ENCODE measurements at regions not wholly inside any gene's neighbourhood (a gene's known extent, or its start where the extent isn't known, plus 50 kb on each side); places are given as distances from the start of the nearest gene placed in this dataset.

DNA sequence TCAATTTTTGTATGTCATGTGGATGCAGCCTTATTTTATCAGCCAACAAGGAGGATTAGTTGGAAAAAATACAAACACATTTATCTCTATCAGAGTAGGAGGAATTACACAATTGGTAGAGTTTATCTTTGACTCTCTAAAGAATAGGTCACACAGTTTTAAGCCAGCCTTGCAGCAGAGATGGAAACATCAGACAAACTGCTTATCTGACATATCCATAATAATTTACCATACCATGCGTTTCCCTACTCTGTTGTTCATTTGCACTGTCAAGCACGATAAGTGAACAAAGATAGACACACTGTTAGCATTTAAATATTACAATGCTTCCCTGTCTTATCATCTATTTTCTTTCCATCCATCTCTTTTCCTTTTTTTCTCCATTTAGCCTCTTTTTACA lies 283.7 kb upstream of the SMIM30 start:
- Histone ChIP-seq H2BK12ac (ENCODE audit: low read length) (no peak overlapping the region), H3K9me3 (ENCODE audit: insufficient read depth, low read depth, low read length) (no peaks in the 10 kb centered on the region), H3K27ac (ENCODE audit: low read depth, low read length) (no peak overlapping the region), H2BK5ac (ENCODE audit: low read depth, low read length, poor library complexity) (no peak overlapping the region), H3K79me2 (ENCODE audit: control insufficient read depth, insufficient read depth, low read length, poor library complexity) (no peaks in the 10 kb centered on the region), H4K91ac (ENCODE audit: low read depth, low read length) (no peak overlapping the region), H3K23ac (ENCODE audit: low read length) (no peak overlapping the region), H3K79me1 (ENCODE audit: low read length) (no peaks in the 10 kb centered on the region), H3K4me2 (ENCODE audit: low read length) (no peak overlapping the region), H2BK120ac (ENCODE audit: insufficient read depth, low read length, poor library complexity) (no peak overlapping the region), H3K4me3 (ENCODE audit: low read depth, low read length) (no peak overlapping the region), H4K8ac (ENCODE audit: low read depth, low read length) (no peak overlapping the region), H3K27me3 (ENCODE audit: insufficient read depth, low read length) (no peaks in the 10 kb centered on the region), H3K4ac (ENCODE audit: low read depth, low read length) (no peak overlapping the region), H3K18ac (ENCODE audit: low read length) (no peak overlapping the region), H4K12ac (ENCODE audit: low read depth, low read length) (no peak overlapping the region), H2AFZ (ENCODE audit: insufficient read depth, low read length, poor library complexity) (no peak overlapping the region), H2AK5ac (ENCODE audit: low read length) (no peak overlapping the region), H3K36me3 (ENCODE audit: control insufficient read depth in 1 of 2, insufficient read depth in 2 of 2, low read length in 2 of 2) (no peaks in the 10 kb centered on the region), H3K14ac (ENCODE audit: low read length) (no peak overlapping the region), H3K4me1 (ENCODE audit: control insufficient read depth in 1 of 2, insufficient read depth in 2 of 2, low read length in 2 of 2) (no peaks in the 10 kb centered on the region), H3K9ac (ENCODE audit: low read length) (no peak overlapping the region)
- no CpG with 5 or more reads among the region's 2 CpGs for WGBS (ENCODE audit: extremely low coverage, insufficient coverage, insufficient read length)
- DNase-seq: no peak

DNA sequence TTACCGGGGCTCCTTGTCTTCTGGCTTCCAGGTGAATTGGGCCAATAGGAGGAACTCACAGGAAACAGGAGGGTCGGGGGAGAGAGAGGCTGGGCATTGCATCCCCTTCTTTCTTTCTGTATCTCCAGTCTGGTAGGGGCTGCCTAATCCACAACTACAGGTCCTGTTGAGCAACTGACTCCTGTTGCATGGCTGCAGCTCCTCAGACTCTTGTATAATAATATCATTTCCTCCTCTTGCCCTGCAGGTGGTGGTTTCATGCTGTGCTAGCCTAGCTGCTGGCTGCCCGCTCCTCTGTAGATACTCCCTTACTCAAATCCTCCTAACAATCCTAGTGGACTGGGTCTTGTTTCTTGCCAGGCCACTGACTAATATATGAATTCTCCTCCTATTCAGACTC lies 276.5 kb upstream of the SMIM30 start:
- Histone ChIP-seq H3K14ac (ENCODE audit: low read length) (no peak overlapping the region), H3K79me2 (ENCODE audit: control insufficient read depth, insufficient read depth, low read length, poor library complexity) (no peaks in the 10 kb centered on the region), H2BK5ac (ENCODE audit: low read depth, low read length, poor library complexity) (no peak overlapping the region), H3K79me1 (ENCODE audit: low read length) (no peaks in the 10 kb centered on the region), H3K4me1 (ENCODE audit: control insufficient read depth in 1 of 2, insufficient read depth in 2 of 2, low read length in 2 of 2) (no peaks in the 10 kb centered on the region), H2BK12ac (ENCODE audit: low read length) (no peak overlapping the region), H3K9ac (ENCODE audit: low read length) (no peak overlapping the region), H3K4me3 (ENCODE audit: low read depth, low read length) (no peak overlapping the region), H3K36me3 (ENCODE audit: control insufficient read depth in 1 of 2, insufficient read depth in 2 of 2, low read length in 2 of 2) (no peaks in the 10 kb centered on the region), H2AFZ (ENCODE audit: insufficient read depth, low read length, poor library complexity) (no peak overlapping the region), H2AK5ac (ENCODE audit: low read length) (no peak overlapping the region), H4K91ac (ENCODE audit: low read depth, low read length) (no peak overlapping the region), H3K18ac (ENCODE audit: low read length) (no peak overlapping the region), H3K27me3 (ENCODE audit: insufficient read depth, low read length) (no peaks in the 10 kb centered on the region), H3K27ac (ENCODE audit: low read depth, low read length) (no peak overlapping the region), H3K4ac (ENCODE audit: low read depth, low read length) (no peak overlapping the region), H3K23ac (ENCODE audit: low read length) (no peak overlapping the region), H4K12ac (ENCODE audit: low read depth, low read length) (no peak overlapping the region), H2BK120ac (ENCODE audit: insufficient read depth, low read length, poor library complexity) (peak overlapping the region; percentile 33), H4K8ac (ENCODE audit: low read depth, low read length) (no peak overlapping the region), H3K9me3 (ENCODE audit: insufficient read depth, low read depth, low read length) (no peaks in the 10 kb centered on the region), H3K4me2 (ENCODE audit: low read length) (no peak overlapping the region)
- WGBS (ENCODE audit: extremely low coverage, insufficient coverage, insufficient read length): no CpG with 5 or more reads among the region's 3 CpGs
- DNase-seq: no peak

DNA sequence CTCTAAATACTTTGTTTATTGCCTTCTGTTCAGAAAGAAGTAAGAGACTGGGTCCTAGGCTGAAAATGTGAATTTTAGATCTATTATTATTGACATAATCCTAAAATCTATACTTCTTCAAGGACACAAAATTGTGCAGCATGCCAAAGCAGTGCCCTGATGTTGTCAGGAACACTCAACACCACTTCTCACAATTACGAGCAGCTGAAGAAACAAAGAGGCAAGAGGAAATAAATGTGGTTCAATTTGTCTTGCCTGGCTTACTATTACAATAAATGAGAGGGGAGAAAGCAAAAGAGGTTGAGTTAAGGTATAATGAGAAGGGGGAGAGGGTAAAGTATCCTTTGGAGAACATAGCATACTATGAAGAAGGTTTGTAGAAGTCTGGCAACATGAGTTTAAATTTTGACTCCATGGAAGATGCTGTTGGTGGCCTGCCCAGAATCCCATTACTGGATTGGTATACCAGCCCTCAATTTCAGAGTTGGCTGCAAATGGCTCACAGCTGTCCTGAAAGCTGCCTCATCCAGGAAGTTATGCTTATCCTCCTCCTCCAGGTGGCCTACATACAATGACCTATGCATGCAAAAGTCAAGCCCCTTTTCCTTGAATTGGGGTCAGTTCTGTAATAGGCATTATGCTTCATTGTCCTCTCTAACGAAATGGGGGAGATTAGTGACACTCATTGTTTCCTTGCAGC lies 274.6 kb upstream of the SMIM30 start:
- H3K27ac ChIP-seq (ENCODE audit: low read depth, low read length): no peak overlapping the region
- H4K12ac ChIP-seq (ENCODE audit: low read depth, low read length): no peak overlapping the region
- no peak overlapping the region for H3K9ac ChIP-seq (ENCODE audit: low read length)
- no peaks in the 10 kb centered on the region for H3K79me2 ChIP-seq (ENCODE audit: control insufficient read depth, insufficient read depth, low read length, poor library complexity)
- H2BK5ac ChIP-seq (ENCODE audit: low read depth, low read length, poor library complexity): no peak overlapping the region
- H3K27me3 ChIP-seq (ENCODE audit: insufficient read depth, low read length): no peaks in the 10 kb centered on the region
- H3K9me3 ChIP-seq (ENCODE audit: insufficient read depth, low read depth, low read length): no peaks in the 10 kb centered on the region
- no peaks in the 10 kb centered on the region for H3K36me3 ChIP-seq (ENCODE audit: control insufficient read depth in 1 of 2, insufficient read depth in 2 of 2, low read length in 2 of 2)
- no peaks in the 10 kb centered on the region for H3K4me1 ChIP-seq (ENCODE audit: control insufficient read depth in 1 of 2, insufficient read depth in 2 of 2, low read length in 2 of 2)
- no peak overlapping the region for H3K4me3 ChIP-seq (ENCODE audit: low read depth, low read length)
- no peak overlapping the region for H2AFZ ChIP-seq (ENCODE audit: insufficient read depth, low read length, poor library complexity)
- no peaks in the 10 kb centered on the region for H3K79me1 ChIP-seq (ENCODE audit: low read length)
- H4K8ac ChIP-seq (ENCODE audit: low read depth, low read length): no peak overlapping the region
- no peak overlapping the region for H3K18ac ChIP-seq (ENCODE audit: low read length)
- H2BK12ac ChIP-seq (ENCODE audit: low read length): no peak overlapping the region
- H2AK5ac ChIP-seq (ENCODE audit: low read length): no peak overlapping the region
- WGBS (ENCODE audit: extremely low coverage, insufficient coverage, insufficient read length): no CpG with 5 or more reads among the region's 2 CpGs
- H2BK120ac ChIP-seq (ENCODE audit: insufficient read depth, low read length, poor library complexity): no peak overlapping the region
- H3K23ac ChIP-seq (ENCODE audit: low read length): no peak overlapping the region
- no peak overlapping the region for H4K91ac ChIP-seq (ENCODE audit: low read depth, low read length)
- no peak overlapping the region for H3K14ac ChIP-seq (ENCODE audit: low read length)
- DNase-seq: no peak
- no peak overlapping the region for H3K4me2 ChIP-seq (ENCODE audit: low read length)
- no peak overlapping the region for H3K4ac ChIP-seq (ENCODE audit: low read depth, low read length)

DNA sequence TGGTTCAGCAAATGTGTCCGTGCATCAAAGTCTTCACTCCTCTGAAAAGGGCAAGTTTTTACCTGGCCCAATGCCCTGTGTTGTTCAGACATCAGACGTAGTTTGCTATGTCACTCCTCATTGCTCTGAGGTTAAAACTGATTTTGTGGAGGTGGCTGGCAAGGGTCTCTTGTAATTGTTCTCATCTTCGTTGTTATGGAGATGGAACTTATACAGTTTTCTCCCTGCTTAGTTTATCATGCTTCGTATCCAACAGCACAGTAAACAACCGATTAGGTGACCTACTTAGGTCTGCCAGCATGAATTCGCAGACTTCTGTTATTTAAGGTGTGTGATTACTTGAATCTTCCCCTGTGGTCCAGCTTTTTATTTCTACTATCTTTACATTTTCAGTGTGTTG lies 274.1 kb upstream of the SMIM30 start:
- no peak overlapping the region for H3K4me3 ChIP-seq (ENCODE audit: low read depth, low read length)
- H3K79me2 ChIP-seq (ENCODE audit: control insufficient read depth, insufficient read depth, low read length, poor library complexity): no peaks in the 10 kb centered on the region
- H3K9ac ChIP-seq (ENCODE audit: low read length): no peak overlapping the region
- no peak overlapping the region for H3K23ac ChIP-seq (ENCODE audit: low read length)
- H3K27ac ChIP-seq (ENCODE audit: low read depth, low read length): no peak overlapping the region
- H3K36me3 ChIP-seq (ENCODE audit: control insufficient read depth in 1 of 2, insufficient read depth in 2 of 2, low read length in 2 of 2): no peaks in the 10 kb centered on the region
- no peaks in the 10 kb centered on the region for H3K27me3 ChIP-seq (ENCODE audit: insufficient read depth, low read length)
- no peak overlapping the region for H2BK5ac ChIP-seq (ENCODE audit: low read depth, low read length, poor library complexity)
- no peaks in the 10 kb centered on the region for H3K4me1 ChIP-seq (ENCODE audit: control insufficient read depth in 1 of 2, insufficient read depth in 2 of 2, low read length in 2 of 2)
- H2BK120ac ChIP-seq (ENCODE audit: insufficient read depth, low read length, poor library complexity): no peak overlapping the region
- H4K12ac ChIP-seq (ENCODE audit: low read depth, low read length): no peak overlapping the region
- H2BK12ac ChIP-seq (ENCODE audit: low read length): no peak overlapping the region
- no peak overlapping the region for H2AFZ ChIP-seq (ENCODE audit: insufficient read depth, low read length, poor library complexity)
- no peak overlapping the region for H3K14ac ChIP-seq (ENCODE audit: low read length)
- H3K4ac ChIP-seq (ENCODE audit: low read depth, low read length): no peak overlapping the region
- no peak overlapping the region for H2AK5ac ChIP-seq (ENCODE audit: low read length)
- WGBS (ENCODE audit: extremely low coverage, insufficient coverage, insufficient read length): no CpG with 5 or more reads among the region's 6 CpGs
- H3K18ac ChIP-seq (ENCODE audit: low read length): no peak overlapping the region
- H3K79me1 ChIP-seq (ENCODE audit: low read length): no peaks in the 10 kb centered on the region
- no peak for DNase-seq
- H4K91ac ChIP-seq (ENCODE audit: low read depth, low read length): no peak overlapping the region
- no peaks in the 10 kb centered on the region for H3K9me3 ChIP-seq (ENCODE audit: insufficient read depth, low read depth, low read length)
- no peak overlapping the region for H3K4me2 ChIP-seq (ENCODE audit: low read length)
- H4K8ac ChIP-seq (ENCODE audit: low read depth, low read length): no peak overlapping the region
